ENCODE measurements at regions not wholly inside any gene's neighbourhood (a gene's known extent, or its start where the extent isn't known, plus 50 kb on each side); places are given as distances from the start of the nearest gene placed in this dataset.

GRCh38 chr5:174282391-174282790, 236.9 kb downstream of the NSG2 start:
- in situ Hi-C loops (cut with HindIII; ENCODE audit: low sequenced_read_pairs): no loop called here

GRCh38 chr5:174283211-174284005, 237.9 kb downstream of the NSG2 start:
- in situ Hi-C loops (cut with HindIII; ENCODE audit: low sequenced_read_pairs): no loop called here

- in situ Hi-C loops (cut with HindIII; ENCODE audit: low sequenced_read_pairs): no loop called here
These were observed 239.4 kb downstream of the NSG2 start for GRCh38 chr5:174284873-174285272.

GRCh38 chr5:174287761-174288160, 242.3 kb downstream of the NSG2 start:
- in situ Hi-C loops (cut with HindIII; ENCODE audit: low sequenced_read_pairs): no loop called here

GRCh38 chr5:174288439-174288838, 242.9 kb downstream of the NSG2 start:
- in situ Hi-C loops (cut with HindIII; ENCODE audit: low sequenced_read_pairs): no loop called here

GRCh38 chr5:174291162-174291561, 245.7 kb downstream of the NSG2 start:
- in situ Hi-C loops (cut with HindIII; ENCODE audit: low sequenced_read_pairs): no loop called here

- in situ Hi-C loops (cut with HindIII; ENCODE audit: low sequenced_read_pairs): no loop called here
These were observed 246.8 kb downstream of the NSG2 start for GRCh38 chr5:174292348-174292747.

- in situ Hi-C loops (cut with HindIII; ENCODE audit: low sequenced_read_pairs): no loop called here
These were observed 247.5 kb downstream of the NSG2 start for GRCh38 chr5:174293006-174293405.

GRCh38 chr5:174293481-174293880, 248.0 kb downstream of the NSG2 start:
- in situ Hi-C loops (cut with HindIII; ENCODE audit: low sequenced_read_pairs): no loop called here

GRCh38 chr5:174294891-174295620, 249.6 kb downstream of the NSG2 start:
- in situ Hi-C loops (cut with HindIII; ENCODE audit: low sequenced_read_pairs): no loop called here

GRCh38 chr5:174295702-174296436, 250.4 kb downstream of the NSG2 start:
- in situ Hi-C loops (cut with HindIII; ENCODE audit: low sequenced_read_pairs): no loop called here

GRCh38 chr5:174300118-174300940, 254.8 kb downstream of the NSG2 start:
- in situ Hi-C loops (cut with HindIII; ENCODE audit: low sequenced_read_pairs): loop anchor here (25.0 kb wide), 1 partner anchor 213 kb away; no protein-coding TSS in a partner anchor

GRCh38 chr5:174300941-174301761, 255.6 kb downstream of the NSG2 start:
- in situ Hi-C loops (cut with HindIII; ENCODE audit: low sequenced_read_pairs): loop anchor here (25.0 kb wide), 1 partner anchor 214 kb away; no protein-coding TSS in a partner anchor

- in situ Hi-C loops (cut with HindIII; ENCODE audit: low sequenced_read_pairs): loop anchor here (25.0 kb wide), 1 partner anchor 215 kb away; no protein-coding TSS in a partner anchor
These were observed 256.5 kb downstream of the NSG2 start for GRCh38 chr5:174301848-174302625.

GRCh38 chr5:174303035-174303434, 257.5 kb downstream of the NSG2 start:
- in situ Hi-C loops (cut with HindIII; ENCODE audit: low sequenced_read_pairs): loop anchor here (25.0 kb wide), 1 partner anchor 216 kb away; no protein-coding TSS in a partner anchor

GRCh38 chr5:174303437-174304045, 258.0 kb downstream of the NSG2 start:
- in situ Hi-C loops (cut with HindIII; ENCODE audit: low sequenced_read_pairs): loop anchor here (25.0 kb wide), 1 partner anchor 216 kb away; no protein-coding TSS in a partner anchor

GRCh38 chr5:174305241-174305681, 259.8 kb downstream of the NSG2 start:
- in situ Hi-C loops (cut with HindIII; ENCODE audit: low sequenced_read_pairs): loop anchor here (25.0 kb wide), 1 partner anchor 218 kb away; no protein-coding TSS in a partner anchor

All from DLD1 (cell line).